K562 (cell line): ENCODE measurements at regions not wholly inside any gene's neighbourhood (a gene's known extent, or its start where the extent isn't known, plus 50 kb on each side); places are given as distances from the start of the nearest gene placed in this dataset.

Experiments used
- AFF1 ChIP-seq, 2 experiments: fragments of 450-650 bp; IDR thresholded peaks; 2 replicates each; pipeline ENCODE4 v1.6.1; 2018; ENCODE audit warnings: mild to moderate bottlenecking in 2 of 2, low read depth in 1 of 2; ENCODE audit not compliant: partially characterized antibody in 2 of 2
- CTCF ChIP-seq, 3 experiments: IDR thresholded peaks in 2 of 3; conservative IDR thresholded peaks in 1 of 3; 2 replicates each; pipeline ENCODE4 v1.5.1; 2011 to 2012; ENCODE audit warnings: low read length in 3 of 3, mild to moderate bottlenecking in 3 of 3, control low read depth in 2 of 3, improper control_type of control experiment in 1 of 3, inconsistent platforms in 1 of 3, low read depth in 1 of 3, mixed read lengths in 1 of 3, moderate library complexity in 1 of 3; ENCODE audit not compliant: insufficient read depth in 2 of 3
- GATAD2B ChIP-seq: fragments of 450-650 bp; IDR thresholded peaks from 2 replicates; pipeline ENCODE4 v1.6.1; 2017; ENCODE audit warnings: mild to moderate bottlenecking, borderline replicate concordance
- HINFP ChIP-seq: fragments of 450-650 bp; conservative IDR thresholded peaks from 2 replicates; pipeline ENCODE4 v1.6.1; 2016; ENCODE audit warnings: missing genetic modification characterization, low read depth, mild to moderate bottlenecking, control low read depth, missing compliant biosample characterization
- HNRNPK ChIP-seq: fragments of 200-400 bp; formaldehyde crosslinking; IDR thresholded peaks from one replicate; pipeline ENCODE4 v1.6.1; 2018; ENCODE audit warnings: mild to moderate bottlenecking, low read depth, low read length; ENCODE audit not compliant: poor library complexity, severe bottlenecking
- JUND ChIP-seq, 2 experiments: IDR thresholded peaks; 2 replicates in 1 of 2; 3 replicates in 1 of 2; pipeline ENCODE4 v1.6.1; 2011; ENCODE audit warnings: borderline replicate concordance in 2 of 2, low read depth in 2 of 2, low read length in 2 of 2, improper control_type of control experiment in 1 of 2, missing biosample characterization in 1 of 2, missing genetic modification characterization in 1 of 2, missing genetic modification reagents in 1 of 2
- NFE2L1 ChIP-seq: fragments of 450-650 bp; IDR thresholded peaks from 2 replicates; pipeline ENCODE4 v1.6.1; 2016; ENCODE audit warnings: missing genetic modification characterization, low read depth, mild to moderate bottlenecking, missing compliant biosample characterization, moderate library complexity, borderline replicate concordance
- POLR2H ChIP-seq: IDR thresholded peaks from 2 replicates; pipeline ENCODE4 v1.6.1; 2016; ENCODE audit warnings: missing genetic modification characterization, low read depth, mild to moderate bottlenecking, control low read depth, missing compliant biosample characterization, moderate library complexity
- PREB ChIP-seq: sonication (generic); formaldehyde crosslinking; IDR thresholded peaks from 2 replicates; pipeline ENCODE4 v1.8.1; 2023; ENCODE audit warnings: mild to moderate bottlenecking, missing genetic modification reagents
- PTTG1 ChIP-seq: fragments of 450-650 bp; IDR thresholded peaks from 2 replicates; pipeline ENCODE4 v1.6.1; 2016; ENCODE audit warnings: low read depth, mild to moderate bottlenecking, missing genetic modification characterization, missing compliant biosample characterization
- ZNF274 ChIP-seq: IDR thresholded peaks from 2 replicates; pipeline ENCODE4 v1.6.1; 2011; ENCODE audit warnings: low read depth, mild to moderate bottlenecking, low read length, moderate library complexity, borderline replicate concordance
- ZNF561 ChIP-seq: fragments of 450-650 bp; formaldehyde crosslinking; conservative IDR thresholded peaks from 2 replicates; pipeline ENCODE4 v1.4.0; 2020; ENCODE audit warnings: mild to moderate bottlenecking, moderate library complexity
- TF ChIP-seq, protein P1 (sequence below): fragments of 250-450 bp; sonication (Bioruptor Pico); IDR thresholded peaks from 2 replicates; pipeline ENCODE4 v1.4.0; 2020; ENCODE audit warnings: mild to moderate bottlenecking, moderate library complexity

- TF ChIP-seq AFF1 (IDR thresholded peaks at IDR 0.05; ENCODE audit: low read depth in 1 of 2, partially characterized antibody in 2 of 2): no peak
- no peak for TF ChIP-seq HINFP (tag)
- TF ChIP-seq, protein P1, sequence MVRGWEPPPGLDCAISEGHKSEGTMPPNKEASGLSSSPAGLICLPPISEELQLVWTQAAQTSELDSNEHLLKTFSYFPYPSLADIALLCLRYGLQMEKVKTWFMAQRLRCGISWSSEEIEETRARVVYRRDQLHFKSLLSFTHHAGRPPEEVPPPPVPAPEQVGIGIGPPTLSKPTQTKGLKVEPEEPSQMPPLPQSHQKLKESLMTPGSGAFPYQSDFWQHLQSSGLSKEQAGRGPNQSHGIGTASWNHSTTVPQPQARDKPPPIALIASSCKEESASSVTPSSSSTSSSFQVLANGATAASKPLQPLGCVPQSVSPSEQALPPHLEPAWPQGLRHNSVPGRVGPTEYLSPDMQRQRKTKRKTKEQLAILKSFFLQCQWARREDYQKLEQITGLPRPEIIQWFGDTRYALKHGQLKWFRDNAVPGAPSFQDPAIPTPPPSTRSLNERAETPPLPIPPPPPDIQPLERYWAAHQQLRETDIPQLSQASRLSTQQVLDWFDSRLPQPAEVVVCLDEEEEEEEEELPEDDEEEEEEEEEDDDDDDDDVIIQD (CRISPR knock-in tag): no peak
- TF ChIP-seq GATAD2B: no peak
- TF ChIP-seq HNRNPK: no peak
- TF ChIP-seq POLR2H (tag): no peak
- TF ChIP-seq ZNF561 (CRISPR knock-in tag): no peak
- TF ChIP-seq NFE2L1 (tag): no peak
- no peak for TF ChIP-seq CTCF (IDR thresholded peaks at IDR 0.05 in 2 of 3, conservative IDR thresholded peaks at IDR 0.05 in 1 of 3; ENCODE audit: insufficient read depth in 2 of 3, low read depth in 1 of 3, low read length in 3 of 3)
- TF ChIP-seq PREB (CRISPR knock-in tag): no peak
- no peak for TF ChIP-seq PTTG1
- TF ChIP-seq ZNF274: no peak
- no peak for TF ChIP-seq JUND (IDR thresholded peaks at IDR 0.05; ENCODE audit: borderline replicate concordance, low read depth, low read length)
- no peak for TF ChIP-seq JUND (tag; IDR thresholded peaks at IDR 0.05; ENCODE audit: borderline replicate concordance, low read depth, low read length)
Measured at GRCh38 chr13:82477436-82477835, 1404.8 kb downstream of the SLITRK1 start (continued).
